Large intestine (tissue), 3 donors: ENCODE measurements at regions not wholly inside any gene's neighbourhood (a gene's known extent, or its start where the extent isn't known, plus 50 kb on each side); places are given as distances from the start of the nearest gene placed in this dataset.

Experiments used
- DNase-seq, 2 donors: peaks; one replicate each; pipeline versions ENCODE4 v3.0.0 to v3.0.0-alpha.2; 2013
- H3K27ac ChIP-seq: one replicate; pipeline ENCODE4 v1.5.1; 2013; ENCODE audit warnings: low read length
- H3K27me3 ChIP-seq: 2 replicates; pipeline ENCODE4 v1.6.1; 2013; ENCODE audit warnings: low read length; ENCODE audit not compliant: control insufficient read depth, insufficient read depth
- H3K36me3 ChIP-seq: 2 replicates; pipeline ENCODE4 v1.6.1; 2013; ENCODE audit warnings: low read length; ENCODE audit not compliant: control insufficient read depth, insufficient read depth
- H3K4me1 ChIP-seq: one replicate; pipeline ENCODE4 v1.6.1; 2013; ENCODE audit warnings: low read length; ENCODE audit not compliant: control insufficient read depth, insufficient read depth
- H3K4me3 ChIP-seq: one replicate; pipeline ENCODE4 v1.5.1; 2013; ENCODE audit warnings: low read length
- H3K9me3 ChIP-seq: one replicate; pipeline ENCODE4 v1.6.1; 2013; ENCODE audit warnings: mild to moderate bottlenecking, low read depth, low read length, moderate library complexity; ENCODE audit not compliant: control insufficient read depth
- WGBS: methylation state at CpG from one replicate; pipeline ENCODE4 v1.1.5; 2013; ENCODE audit warnings: low lambda C conversion rate; ENCODE audit not compliant: insufficient coverage; 5-methylcytosine and 5-hydroxymethylcytosine counted together

DNA sequence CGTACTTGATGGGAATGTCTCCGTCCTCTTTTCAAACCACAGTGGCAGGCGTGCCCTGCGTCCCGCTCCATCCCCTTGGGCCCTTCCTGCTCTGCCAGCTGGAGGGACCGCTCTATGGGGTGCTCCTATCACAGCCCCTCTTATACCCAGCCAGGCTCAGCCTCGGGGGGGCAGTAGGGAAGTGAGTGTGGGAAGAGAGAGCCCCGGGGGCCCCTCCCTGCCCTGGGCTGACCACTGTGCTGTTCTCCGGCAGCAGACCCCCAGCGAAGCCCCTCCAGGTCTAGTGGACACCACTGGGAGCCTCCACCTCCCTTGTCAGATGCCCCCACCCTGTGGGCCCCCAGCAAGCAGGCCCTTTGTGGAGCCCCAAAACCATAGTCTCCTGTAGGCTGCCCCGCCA is 572.5 kb downstream of the BRD1 start:
- Histone ChIP-seq H3K27ac (no peak overlapping the region), H3K9me3 (no peaks in the 10 kb centered on the region), H3K27me3 (no peaks in the 10 kb centered on the region), H3K4me1 (no peaks in the 10 kb centered on the region), H3K36me3 (no peaks in the 10 kb centered on the region), H3K4me3 (no peak overlapping the region)
- DNase-seq, result no peak
- WGBS, result no CpG with 5 or more reads among the region's 11 CpGs

- Histone ChIP-seq H3K9me3 (no peaks in the 10 kb centered on the region), H3K4me3 (no peak overlapping the region), H3K4me1 (no peaks in the 10 kb centered on the region), H3K36me3 (no peaks in the 10 kb centered on the region), H3K27me3 (no peaks in the 10 kb centered on the region), H3K27ac (no peak overlapping the region)
- WGBS, result no CpG with 5 or more reads among the region's 6 CpGs
- no peak for DNase-seq
These were observed 574.0 kb downstream of the BRD1 start for GRCh38 chr22:49253656-49254055.

- WGBS, result no CpG with 5 or more reads among the region's 6 CpGs
- H3K4me1 ChIP-seq, result no peaks in the 10 kb centered on the region
- H3K27ac ChIP-seq, result no peak overlapping the region
- no peak overlapping the region for H3K4me3 ChIP-seq
- no peaks in the 10 kb centered on the region for H3K27me3 ChIP-seq
- DNase-seq, result no peak
- no peaks in the 10 kb centered on the region for H3K9me3 ChIP-seq
- no peaks in the 10 kb centered on the region for H3K36me3 ChIP-seq
These were observed 576.3 kb downstream of the BRD1 start for GRCh38 chr22:49251371-49251770.

DNA sequence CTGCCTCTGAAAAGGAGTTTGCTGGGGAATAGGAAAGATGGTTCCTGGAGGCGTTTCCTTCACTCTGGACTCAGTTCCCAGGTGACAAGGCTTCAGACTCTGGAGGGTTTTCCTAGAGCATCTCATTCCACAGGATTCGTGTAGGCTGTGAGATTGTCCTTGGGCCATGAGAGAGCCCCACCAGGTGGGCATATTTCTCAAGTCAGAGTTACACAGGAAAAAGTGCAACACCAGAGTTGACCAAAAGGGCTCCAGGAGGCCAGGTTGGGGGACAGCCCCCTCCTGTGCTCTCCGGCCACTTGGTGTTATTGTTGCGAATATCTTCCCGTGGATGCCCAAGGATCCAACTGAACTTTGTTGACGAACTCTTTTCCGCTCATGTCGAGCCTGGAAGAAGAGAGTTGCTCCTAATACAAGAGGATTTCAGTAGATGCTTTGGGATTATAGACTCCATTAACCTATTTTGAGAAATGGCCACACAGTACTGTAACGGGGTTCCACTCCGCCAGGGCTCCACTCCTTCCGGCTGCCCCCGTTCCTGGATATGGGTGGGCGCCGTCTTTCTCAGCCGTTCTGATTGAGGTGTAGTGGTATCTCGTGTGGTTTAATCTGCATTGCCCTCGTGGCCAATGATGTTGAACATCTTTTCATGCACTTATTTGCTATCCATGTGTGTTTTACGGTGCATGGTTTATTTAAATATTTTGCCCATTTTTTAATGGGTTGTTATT is 580.3 kb downstream of the BRD1 start:
- WGBS, result 90% methylated on average over 4 of the region's 18 CpGs

DNA sequence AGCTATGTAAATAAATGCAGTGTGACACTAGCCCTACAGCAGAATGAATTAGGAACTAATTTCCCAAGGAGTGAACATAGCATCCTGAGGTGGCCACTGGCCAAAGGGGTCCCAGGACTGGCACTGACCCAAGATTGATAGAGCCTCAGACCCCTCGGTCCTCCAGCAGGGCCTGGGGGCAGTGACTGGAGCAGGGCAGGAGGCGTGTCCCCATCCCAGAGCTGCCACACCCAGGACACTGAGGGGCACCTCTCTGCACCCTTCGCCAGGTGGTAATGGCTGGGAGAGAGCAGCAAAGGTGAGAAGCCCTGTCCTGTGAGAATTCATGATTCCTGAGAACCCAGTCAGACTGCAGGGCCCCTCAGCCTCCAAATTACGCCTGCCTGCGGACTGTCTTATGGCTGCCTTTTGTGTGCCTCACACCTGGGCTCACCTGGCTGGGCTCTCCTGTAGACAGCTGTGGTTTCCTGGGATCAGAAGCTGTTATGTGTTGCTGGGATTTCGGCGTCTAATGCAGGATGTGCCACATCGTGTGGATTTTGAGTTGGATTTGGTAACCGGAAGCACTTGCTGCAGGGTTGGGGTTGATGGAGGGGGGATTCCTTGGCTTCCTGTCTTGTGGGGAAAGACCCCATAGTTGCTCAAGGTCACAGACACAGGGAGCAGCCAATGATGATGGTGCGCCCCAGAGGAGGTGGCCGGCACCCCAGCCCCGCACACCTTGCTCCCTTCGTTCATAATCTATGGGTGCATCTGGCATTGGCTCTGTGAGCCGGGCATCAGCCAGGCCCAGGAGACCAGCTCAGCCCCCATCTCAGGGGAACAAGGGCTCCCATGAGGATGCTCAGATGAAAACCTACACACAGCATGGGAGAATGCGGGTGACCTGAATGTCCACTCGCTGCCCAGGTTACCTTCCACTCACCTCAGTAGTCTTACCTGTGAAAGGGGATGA is 582.9 kb downstream of the BRD1 start:
- Histone ChIP-seq H3K36me3 (no peaks in the 10 kb centered on the region), H3K4me3 (no peak overlapping the region), H3K27ac (no peak overlapping the region), H3K27me3 (no peaks in the 10 kb centered on the region), H3K4me1 (no peaks in the 10 kb centered on the region), H3K9me3 (no peaks in the 10 kb centered on the region)
- no CpG with 5 or more reads among the region's 16 CpGs for WGBS
- no peak for DNase-seq

More for the DNA sequence above, 580.3 kb downstream of the BRD1 start:
- DNase-seq, result no peak
- H3K27ac ChIP-seq, result no peak overlapping the region
- H3K4me3 ChIP-seq, result no peak overlapping the region
- no peaks in the 10 kb centered on the region for H3K27me3 ChIP-seq
- H3K9me3 ChIP-seq, result no peaks in the 10 kb centered on the region
- H3K4me1 ChIP-seq, result no peaks in the 10 kb centered on the region
- no peaks in the 10 kb centered on the region for H3K36me3 ChIP-seq

DNA sequence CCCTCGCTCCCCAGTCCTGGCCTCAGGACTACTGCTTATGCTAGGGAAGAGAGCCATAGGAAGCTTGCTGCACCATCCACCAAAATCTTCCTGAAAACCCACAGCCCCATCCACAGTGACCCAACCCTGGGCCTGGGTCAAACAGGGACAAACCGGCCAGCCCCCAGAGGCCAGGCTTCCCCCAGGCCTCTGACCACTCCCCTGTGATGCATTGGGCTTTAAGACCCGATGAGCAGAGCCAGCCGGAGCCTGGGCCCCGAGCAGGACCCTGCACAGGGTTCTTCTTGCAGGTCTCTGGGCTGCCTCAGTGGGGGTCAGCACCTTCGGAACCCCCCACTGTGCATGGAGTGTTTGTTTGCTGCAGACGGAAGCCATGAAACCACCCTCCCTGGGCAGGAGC is 583.7 kb downstream of the BRD1 start:
- Histone ChIP-seq H3K27ac (no peak overlapping the region), H3K36me3 (no peaks in the 10 kb centered on the region), H3K9me3 (no peaks in the 10 kb centered on the region), H3K27me3 (no peaks in the 10 kb centered on the region), H3K4me3 (no peak overlapping the region), H3K4me1 (no peaks in the 10 kb centered on the region)
- WGBS, result no CpG with 5 or more reads among the region's 7 CpGs
- no peak for DNase-seq

- DNase-seq, result no peak
- Histone ChIP-seq H3K36me3 (no peaks in the 10 kb centered on the region), H3K9me3 (no peaks in the 10 kb centered on the region), H3K27ac (no peak overlapping the region), H3K27me3 (no peaks in the 10 kb centered on the region), H3K4me1 (no peaks in the 10 kb centered on the region), H3K4me3 (no peak overlapping the region)
- WGBS, result 91% methylated on average over 1 of the region's 5 CpGs
These were observed 584.3 kb downstream of the BRD1 start for GRCh38 chr22:49243335-49243734.

DNA sequence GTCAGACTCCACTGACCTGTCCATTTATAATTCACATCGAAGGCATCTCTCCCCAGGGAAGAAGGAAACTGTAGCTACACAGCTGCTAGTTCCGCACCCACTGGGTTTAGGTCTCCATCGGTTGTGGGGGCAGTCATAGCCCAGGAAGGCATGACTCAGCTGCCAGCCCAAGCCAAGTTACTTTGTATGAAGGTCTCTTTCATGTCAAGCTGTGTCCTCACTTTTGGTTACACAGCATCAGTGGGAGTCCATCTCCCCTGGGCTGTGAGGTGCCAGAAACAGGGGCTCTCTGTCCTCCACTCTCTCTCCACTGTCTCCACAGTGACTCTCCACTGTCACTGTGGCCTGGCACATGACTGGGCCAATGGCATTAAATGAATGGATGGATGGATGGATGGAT is 585.2 kb downstream of the BRD1 start:
- Histone ChIP-seq H3K27me3 (no peaks in the 10 kb centered on the region), H3K27ac (no peak overlapping the region), H3K36me3 (no peaks in the 10 kb centered on the region), H3K4me1 (no peaks in the 10 kb centered on the region), H3K9me3 (no peaks in the 10 kb centered on the region), H3K4me3 (no peak overlapping the region)
- no CpG with 5 or more reads among the region's 3 CpGs for WGBS
- no peak for DNase-seq

GRCh38 chr22:49241174-49241851 is 586.4 kb downstream of the BRD1 start:
- no peaks in the 10 kb centered on the region for H3K4me1 ChIP-seq
- 93% methylated on average over 5 of the region's 31 CpGs for WGBS
- no peak for DNase-seq
- no peak overlapping the region for H3K4me3 ChIP-seq
- no peak overlapping the region for H3K27ac ChIP-seq
- no peaks in the 10 kb centered on the region for H3K9me3 ChIP-seq
- H3K27me3 ChIP-seq, result no peaks in the 10 kb centered on the region
- no peaks in the 10 kb centered on the region for H3K36me3 ChIP-seq

GRCh38 chr22:49240472-49240871 is 587.2 kb downstream of the BRD1 start:
- Histone ChIP-seq H3K4me1 (peaks cover 4% of the 10 kb centered on the region), H3K36me3 (no peaks in the 10 kb centered on the region), H3K27ac (no peak overlapping the region), H3K9me3 (no peaks in the 10 kb centered on the region), H3K27me3 (no peaks in the 10 kb centered on the region), H3K4me3 (no peak overlapping the region)
- no peak for DNase-seq
- 0% methylated on average over 1 of the region's 12 CpGs for WGBS
